ENCODE measurements at regions not wholly inside any gene's neighbourhood (a gene's known extent, or its start where the extent isn't known, plus 50 kb on each side); places are given as distances from the start of the nearest gene placed in this dataset.

DNA sequence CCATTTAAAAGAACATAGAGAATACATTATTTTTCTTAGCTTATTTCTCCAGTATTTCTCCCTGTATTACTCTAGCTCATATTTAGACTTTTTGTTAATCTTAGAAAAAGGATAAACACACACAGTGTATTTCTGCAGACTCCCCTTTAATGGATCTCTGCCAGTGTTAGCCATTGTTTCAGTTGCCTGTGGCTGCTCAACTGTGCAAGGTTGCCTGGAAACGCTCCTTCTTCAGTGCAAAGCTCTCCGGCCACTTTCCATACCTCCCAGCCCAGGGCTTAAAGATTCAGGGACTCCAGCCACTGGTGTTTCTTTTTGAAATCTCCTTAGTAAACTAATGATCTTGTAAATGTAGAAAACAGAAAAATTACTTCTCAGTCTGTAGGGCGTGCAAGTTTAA is 104.9 kb downstream of the SLIT2 start:
- Histone ChIP-seq H3K9ac (ENCODE audit: extremely low read depth, insufficient read length, low read length) (no peak overlapping the region), H4K8ac (replicated peaks; ENCODE audit: insufficient read length, low read depth, low read length) (no peak overlapping the region), H2BK12ac (ENCODE audit: insufficient read length, low read depth, low read length) (no peak overlapping the region), H3K14ac (ENCODE audit: insufficient read depth, low read length) (no peak overlapping the region), H4K20me1 (ENCODE audit: control insufficient read depth, insufficient read depth, insufficient read length) (no peaks in the 10 kb centered on the region), H3K79me1 (ENCODE audit: insufficient read depth, low read depth, low read length, poor library complexity, severe bottlenecking) (no peaks in the 10 kb centered on the region), H3K79me2 (ENCODE audit: insufficient read depth, low read length) (no peaks in the 10 kb centered on the region), H3K9me3 (ENCODE audit: control insufficient read depth, low read depth, low read length) (no peaks in the 10 kb centered on the region), H2AK5ac (ENCODE audit: insufficient read length, low read length) (no peak overlapping the region), H4K5ac (ENCODE audit: insufficient read length, low read depth, low read length) (no peak overlapping the region), H3K4me1 (ENCODE audit: insufficient read depth, low read length) (0 out of 2 replicates have a peak, but pooled peaks cover 2% of the 10 kb centered on the region), H2BK5ac (ENCODE audit: insufficient read length, low read length) (no peak overlapping the region), H3K27ac (ENCODE audit: insufficient read length, low read depth, low read length) (no peak overlapping the region), H4K91ac (ENCODE audit: insufficient read length, low read depth, low read length) (no peak overlapping the region), H3K4ac (ENCODE audit: low read depth, low read length) (no peak overlapping the region), H2BK20ac (ENCODE audit: low read depth, low read length, poor library complexity, severe bottlenecking) (no peak overlapping the region), H3K4me2 (ENCODE audit: insufficient read depth, insufficient read length, low read length) (no peak overlapping the region), H3T11ph (ENCODE audit: low read length) (no peak overlapping the region), H3K23me2 (ENCODE audit: insufficient read length, low read depth, low read length, poor library complexity, severe bottlenecking) (no peaks in the 10 kb centered on the region), H3K56ac (ENCODE audit: insufficient read length, low read depth, low read length) (no peak overlapping the region), H3K23ac (ENCODE audit: insufficient read length, low read depth, low read length) (no peak overlapping the region), H3K18ac (ENCODE audit: insufficient read length, low read depth, low read length) (no peak overlapping the region), H2BK15ac (ENCODE audit: low read depth, low read length) (no peak overlapping the region), H2AFZ (ENCODE audit: low read length) (no peak overlapping the region), H3K27me3 (ENCODE audit: insufficient read depth, low read length) (no peaks in the 10 kb centered on the region), H2BK120ac (ENCODE audit: low read depth, low read length, poor library complexity, severe bottlenecking) (no peak overlapping the region)
- Mint-ChIP-seq H3K9me3 (no peaks in the 10 kb centered on the region), H3K4me3 (no peak overlapping the region), H3K27ac (no peak overlapping the region), H3K4me1 (peaks cover 15 to 25% of the 10 kb centered on the region in 2 experiments), H3K36me3 (ENCODE audit: insufficient read depth in 1 of 3, low read depth in 3 of 3) (no peaks in the 10 kb centered on the region), H3K27me3 (ENCODE audit: low read depth) (no peaks in the 10 kb centered on the region)
- DNase-seq, result no peak
- no CpG with 5 or more reads among the region's 3 CpGs for WGBS (ENCODE audit: extremely low coverage, insufficient read length, low lambda C conversion rate)
- TF ChIP-seq, protein P1, sequence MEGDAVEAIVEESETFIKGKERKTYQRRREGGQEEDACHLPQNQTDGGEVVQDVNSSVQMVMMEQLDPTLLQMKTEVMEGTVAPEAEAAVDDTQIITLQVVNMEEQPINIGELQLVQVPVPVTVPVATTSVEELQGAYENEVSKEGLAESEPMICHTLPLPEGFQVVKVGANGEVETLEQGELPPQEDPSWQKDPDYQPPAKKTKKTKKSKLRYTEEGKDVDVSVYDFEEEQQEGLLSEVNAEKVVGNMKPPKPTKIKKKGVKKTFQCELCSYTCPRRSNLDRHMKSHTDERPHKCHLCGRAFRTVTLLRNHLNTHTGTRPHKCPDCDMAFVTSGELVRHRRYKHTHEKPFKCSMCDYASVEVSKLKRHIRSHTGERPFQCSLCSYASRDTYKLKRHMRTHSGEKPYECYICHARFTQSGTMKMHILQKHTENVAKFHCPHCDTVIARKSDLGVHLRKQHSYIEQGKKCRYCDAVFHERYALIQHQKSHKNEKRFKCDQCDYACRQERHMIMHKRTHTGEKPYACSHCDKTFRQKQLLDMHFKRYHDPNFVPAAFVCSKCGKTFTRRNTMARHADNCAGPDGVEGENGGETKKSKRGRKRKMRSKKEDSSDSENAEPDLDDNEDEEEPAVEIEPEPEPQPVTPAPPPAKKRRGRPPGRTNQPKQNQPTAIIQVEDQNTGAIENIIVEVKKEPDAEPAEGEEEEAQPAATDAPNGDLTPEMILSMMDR (conservative IDR thresholded peaks at IDR 0.05), result no peak
